CD14-positive monocyte (primary cell): ENCODE measurements at regions not wholly inside any gene's neighbourhood (a gene's known extent, or its start where the extent isn't known, plus 50 kb on each side); places are given as distances from the start of the nearest gene placed in this dataset.
"Not testable (repeated sequence)": the region's sequence is repeated elsewhere in the genome, so short reads cannot be mapped to it uniquely, and the experiment has no call there.

Experiments used
- DNase-seq, 3 donors: peaks; one replicate each; pipeline ENCODE4 v3.0.0-alpha.2; 2011 to 2022
- H2AFZ ChIP-seq: 2 replicates; pipeline ENCODE4 v1.6.0; 2012; ENCODE audit warnings: mild to moderate bottlenecking, low read depth, low read length, inconsistent platforms; ENCODE audit not compliant: insufficient read depth, poor library complexity, severe bottlenecking
- H3K27ac ChIP-seq, 2 donors: 1 replicate in 1 of 2; 2 replicates in 1 of 2; pipeline ENCODE4 v1.5.1; 2012 to 2013; ENCODE audit warnings: low read length in 2 of 2, control low read depth in 1 of 2, inconsistent platforms in 1 of 2, low read depth in 1 of 2, mild to moderate bottlenecking in 1 of 2
- H3K27me3 ChIP-seq, 2 donors: one replicate each; pipeline versions ENCODE4 v1.6.0 to v1.6.1; 2011 to 2013; ENCODE audit warnings: low read length in 2 of 2; ENCODE audit not compliant: control insufficient read depth in 2 of 2, insufficient read depth in 2 of 2
- H3K36me3 ChIP-seq, 2 donors: replicated peaks in 1 of 2; 1 replicate in 1 of 2; 2 replicates in 1 of 2; pipeline versions ENCODE4 v1.5.1 to v1.6.1; 2012 to 2013; ENCODE audit warnings: low read length in 2 of 2, control low read depth in 1 of 2, inconsistent platforms in 1 of 2, mild to moderate bottlenecking in 1 of 2; ENCODE audit not compliant: insufficient read depth in 2 of 2, control insufficient read depth in 1 of 2
- H3K4me1 ChIP-seq, 2 donors: 1 replicate in 1 of 2; 2 replicates in 1 of 2; pipeline versions ENCODE4 v1.5.1 to v1.6.1; 2012 to 2013; ENCODE audit warnings: low read length in 2 of 2, control low read depth in 1 of 2, inconsistent platforms in 1 of 2, mild to moderate bottlenecking in 1 of 2, moderate library complexity in 1 of 2; ENCODE audit not compliant: insufficient read depth in 2 of 2, control insufficient read depth in 1 of 2
- H3K4me2 ChIP-seq: replicated peaks from 2 replicates; pipeline ENCODE3; 2012; ENCODE audit warnings: low read length, moderate library complexity, mild to moderate bottlenecking; ENCODE audit not compliant: poor library complexity, severe bottlenecking; ENCODE audit errors: extremely low read depth
- H3K4me3 ChIP-seq, 3 experiments: fragments of 200-600 bp in 1 of 3; sonication (generic) in 1 of 3; replicated peaks in 1 of 3; 1 replicate in 2 of 3; 2 replicates in 1 of 3; pipeline ENCODE4 v1.5.1; 2011 to 2013; ENCODE audit warnings: low read length in 3 of 3, mild to moderate bottlenecking in 3 of 3, control low read depth in 2 of 3, low read depth in 2 of 3, inconsistent platforms in 1 of 3, moderate library complexity in 1 of 3
- H3K79me2 ChIP-seq: 2 replicates; pipeline ENCODE4 v1.6.0; 2012; ENCODE audit warnings: mild to moderate bottlenecking, control low read depth, inconsistent platforms, low read length, moderate library complexity; ENCODE audit not compliant: insufficient read depth
- H3K9ac ChIP-seq: 2 replicates; pipeline ENCODE4 v1.6.0; 2017; ENCODE audit warnings: low read length, mild to moderate bottlenecking; ENCODE audit not compliant: insufficient read depth, poor library complexity, severe bottlenecking
- H3K9me3 ChIP-seq, 2 donors: replicated peaks in 1 of 2; 1 replicate in 1 of 2; 2 replicates in 1 of 2; pipeline versions ENCODE4 v1.5.1 to v1.6.1; 2012 to 2013; ENCODE audit warnings: low read length in 2 of 2, control low read depth in 1 of 2; ENCODE audit not compliant: control insufficient read depth in 1 of 2, insufficient read depth in 1 of 2
- H4K20me1 ChIP-seq: 2 replicates; pipeline ENCODE4 v1.6.0; 2012; ENCODE audit warnings: mild to moderate bottlenecking, low read length, control low read depth, moderate library complexity; ENCODE audit not compliant: insufficient read depth
- H3K27ac Mint-ChIP-seq, 7 donors: one replicate each; pipeline ENCODE4 v1.8.0; 2020; ENCODE audit warnings: mild to moderate bottlenecking in 7 of 7, mixed read lengths in 7 of 7, moderate library complexity in 6 of 7, inconsistent platforms in 2 of 7
- H3K27me3 Mint-ChIP-seq, 3 donors: one replicate each; pipeline ENCODE4 v1.8.0; 2021 to 2022; ENCODE audit warnings: low read depth in 3 of 3, mild to moderate bottlenecking in 3 of 3, mixed read lengths in 3 of 3, moderate library complexity in 3 of 3, inconsistent platforms in 1 of 3
- H3K36me3 Mint-ChIP-seq, 2 donors: one replicate each; pipeline ENCODE4 v1.8.0; 2020; ENCODE audit warnings: mixed read lengths in 2 of 2, inconsistent platforms in 1 of 2, mild to moderate bottlenecking in 1 of 2
- H3K4me1 Mint-ChIP-seq: one replicate; pipeline ENCODE4 v1.8.0; 2020; ENCODE audit warnings: mild to moderate bottlenecking, mixed read lengths
- H3K4me3 Mint-ChIP-seq, 2 donors: one replicate each; pipeline ENCODE4 v1.8.0; 2020; ENCODE audit warnings: mild to moderate bottlenecking in 2 of 2, mixed read lengths in 2 of 2, moderate library complexity in 1 of 2
- H3K9me3 Mint-ChIP-seq, 7 donors: one replicate each; pipeline ENCODE4 v1.8.0; 2020 to 2022; ENCODE audit warnings: mixed read lengths in 7 of 7, mild to moderate bottlenecking in 6 of 7, moderate library complexity in 6 of 7, inconsistent platforms in 2 of 7
- CTCF ChIP-seq: fragments of 200-600 bp; IDR thresholded peaks from one replicate; pipeline ENCODE4 v1.8.0; 2022; ENCODE audit warnings: antibody characterized with exemption, mild to moderate bottlenecking
- WGBS: methylation state at CpG from one replicate; pipeline ENCODE4 v1.1.5; 2013; ENCODE audit warnings: missing lambda C conversion rate; ENCODE audit not compliant: insufficient coverage; 5-methylcytosine and 5-hydroxymethylcytosine counted together
- intact Hi-C, 2 donors: fragments of 100-400 bp; cut with micrococcal nuclease; formaldehyde crosslinking; loops; one replicate each; pipeline versions ENCODE4 v1.15.0 to v1.15.1; 2023

DNA sequence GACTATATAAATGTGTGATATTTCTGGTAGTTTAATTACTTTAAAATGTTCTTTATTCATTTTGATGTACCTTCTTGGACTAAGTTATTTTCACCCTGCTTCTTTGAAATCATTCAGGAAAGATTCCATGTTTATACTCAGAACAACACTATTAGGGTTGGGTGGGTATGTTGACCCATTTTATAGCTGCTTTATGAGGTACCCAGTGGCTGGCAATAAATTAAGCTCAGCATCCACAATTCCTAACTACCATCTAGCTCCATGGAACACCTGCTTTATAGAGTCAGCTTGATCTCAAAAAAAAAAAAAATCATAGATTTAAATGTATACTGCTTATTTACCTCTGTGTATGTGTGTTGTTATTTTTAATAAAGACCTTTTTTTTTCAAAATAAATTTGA is 78.9 kb upstream of the ZNF91 start:
- H3K4me1 Mint-ChIP-seq: no peaks in the 10 kb centered on the region

DNA sequence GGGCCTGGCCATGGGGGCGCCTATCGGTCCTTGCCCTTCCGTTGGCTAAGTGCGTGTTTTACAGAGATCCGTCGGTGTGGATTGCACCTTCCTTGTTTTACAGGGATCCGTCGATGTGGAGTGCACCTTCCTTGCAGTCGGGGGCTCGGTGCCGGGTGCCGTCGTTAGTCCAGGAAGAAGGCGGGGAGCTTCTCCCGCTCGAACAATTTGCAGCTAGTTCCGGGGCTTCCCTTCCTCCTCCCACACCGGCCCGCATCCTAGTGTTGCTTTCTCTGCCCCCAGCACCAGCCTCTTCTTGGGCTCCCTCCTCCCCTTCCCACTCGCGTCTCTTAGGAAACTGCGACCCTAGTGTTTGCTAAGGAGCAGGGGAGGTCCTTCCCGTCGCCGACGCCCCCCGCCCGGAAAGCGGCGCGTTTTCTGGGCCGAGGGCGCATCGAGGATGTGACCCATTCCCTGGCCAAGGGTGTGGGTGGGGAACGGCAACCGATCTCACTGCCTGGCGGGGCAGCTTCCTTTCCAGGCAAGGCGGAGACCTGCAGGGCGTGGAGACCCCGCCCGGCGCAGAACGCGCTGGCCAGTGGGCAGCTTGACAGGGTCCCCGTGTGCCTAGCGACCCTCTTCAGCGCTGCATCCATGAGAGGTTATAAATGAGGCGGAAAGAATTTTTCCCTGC is 75.7 kb upstream of the ZNF91 start:
- Histone ChIP-seq H3K4me3 (no peak overlapping the region), H3K27me3 (no peaks in the 10 kb centered on the region), H3K4me2 (no peak overlapping the region), H3K4me1 (no peaks in the 10 kb centered on the region), H2AFZ (no peak overlapping the region), H3K9me3 (peaks cover 39 to 90% of the 10 kb centered on the region in 2 donors), H3K36me3 (no peaks in the 10 kb centered on the region), H3K79me2 (no peaks in the 10 kb centered on the region), H3K27ac (no peak overlapping the region), H4K20me1 (no peaks in the 10 kb centered on the region), H3K9ac (no peak overlapping the region)
- peaks cover 0 to 4% (median 2%) of the 10 kb centered on the region in 3 donors for H3K27me3 Mint-ChIP-seq
- no peak for TF ChIP-seq CTCF
- H3K4me3 Mint-ChIP-seq: no peak overlapping the region
- peaks cover 54 to 77% (median 67%) of the 10 kb centered on the region in 7 donors for H3K9me3 Mint-ChIP-seq
- intact Hi-C loops: no loop called here
- WGBS: 18% methylated on average over 36 of the region's 48 CpGs
- H3K27ac Mint-ChIP-seq: no peak overlapping the region
- no peak for DNase-seq
- no peaks in the 10 kb centered on the region for H3K36me3 Mint-ChIP-seq
- no peaks in the 10 kb centered on the region for H3K4me1 Mint-ChIP-seq

More for the DNA sequence above, 78.9 kb upstream of the ZNF91 start:
- Mint-ChIP-seq H3K4me3 (no peak overlapping the region), H3K9me3 (peaks cover 31 to 70% (median 58%) of the 10 kb centered on the region in 7 donors), H3K36me3 (no peaks in the 10 kb centered on the region), H3K27me3 (peaks cover 0 to 3% (median 0%) of the 10 kb centered on the region in 3 donors), H3K27ac (no peak overlapping the region)
- H3K27me3 ChIP-seq: no peaks in the 10 kb centered on the region
- H3K9me3 ChIP-seq: peaks cover 55 to 83% of the 10 kb centered on the region in 2 donors
- H3K79me2 ChIP-seq: no peaks in the 10 kb centered on the region
- TF ChIP-seq CTCF: no peak
- H2AFZ ChIP-seq: no peak overlapping the region
- no peaks in the 10 kb centered on the region for H3K4me1 ChIP-seq
- intact Hi-C loops: no loop called here
- H3K4me3 ChIP-seq: no peak overlapping the region
- H4K20me1 ChIP-seq: no peaks in the 10 kb centered on the region
- H3K9ac ChIP-seq: no peak overlapping the region
- H3K36me3 ChIP-seq: no peaks in the 10 kb centered on the region
- no peak overlapping the region for H3K27ac ChIP-seq
- DNase-seq: no peak
- H3K4me2 ChIP-seq: no peak overlapping the region

GRCh38 chr19:23464349-23464748 is 69.1 kb upstream of the ZNF91 start:
- H3K4me2 ChIP-seq, H3K36me3 ChIP-seq, H2AFZ ChIP-seq, H3K4me3 Mint-ChIP-seq, H4K20me1 ChIP-seq, H3K27ac Mint-ChIP-seq, H3K27me3 Mint-ChIP-seq, H3K4me3 ChIP-seq, H3K4me1 Mint-ChIP-seq, H3K79me2 ChIP-seq, H3K36me3 Mint-ChIP-seq, H3K4me1 ChIP-seq, H3K9ac ChIP-seq, H3K27me3 ChIP-seq, DNase-seq, H3K27ac ChIP-seq, intact Hi-C loops: not testable (repeated sequence)
- 100% methylated on average over 1 of the region's 2 CpGs for WGBS
- H3K9me3 Mint-ChIP-seq: peaks cover 47 to 68% (median 62%) of the 10 kb centered on the region in 7 donors
- H3K9me3 ChIP-seq: peaks cover 43 to 83% of the 10 kb centered on the region in 2 donors
